NCI-H446 (cell line): ENCODE measurements at regions not wholly inside any gene's neighbourhood (a gene's known extent, or its start where the extent isn't known, plus 50 kb on each side); places are given as distances from the start of the nearest gene placed in this dataset.
"Not testable (repeated sequence)": the region's sequence is repeated elsewhere in the genome, so short reads cannot be mapped to it uniquely, and the experiment has no call there.

Source experiments
- DNase-seq, 2 experiments: peaks; one replicate each; lab custom pipeline; 2025; lab: John Stamatoyannopoulos, UW

DNA sequence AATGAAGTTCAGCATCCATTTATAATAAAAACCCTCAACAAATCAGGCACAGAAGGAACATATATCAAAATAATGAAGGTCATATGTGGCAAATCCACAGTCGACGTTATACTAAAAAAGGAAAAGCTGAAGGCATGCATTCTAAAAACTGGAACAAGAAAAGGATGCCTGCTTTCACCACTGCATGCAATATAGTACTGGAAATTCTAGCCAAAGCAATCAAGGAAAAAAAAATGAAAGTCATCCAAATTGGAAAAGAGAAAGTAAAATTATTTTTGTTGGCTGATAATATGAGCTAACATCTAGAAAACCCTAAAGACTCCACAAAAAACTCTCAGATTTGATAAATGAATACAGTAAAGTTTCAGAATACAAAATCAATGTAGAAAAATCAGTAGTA, 1123.2 kb downstream of the TBL1XR1 start:
- DNase-seq = no peak

DNA sequence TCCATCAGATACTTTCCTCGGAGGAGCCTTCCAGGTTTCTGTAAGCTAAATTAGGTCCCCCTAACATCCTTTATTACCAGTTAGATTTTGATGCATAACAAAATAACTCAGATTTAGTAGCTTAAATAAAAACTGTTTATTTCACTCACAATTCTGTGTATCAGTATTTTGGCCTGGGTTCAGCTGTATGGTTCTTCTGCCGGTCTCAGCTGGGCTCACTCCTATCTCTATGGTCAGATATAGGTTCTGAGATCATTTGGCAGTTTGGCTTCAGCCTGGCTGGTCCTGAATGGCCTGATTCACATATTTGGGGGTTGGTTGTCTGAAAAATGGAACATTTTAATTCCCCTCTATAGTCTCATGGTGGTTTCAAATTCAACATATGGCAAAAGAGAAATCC, 1125.3 kb downstream of the TBL1XR1 start:
- DNase-seq = no peak

DNA sequence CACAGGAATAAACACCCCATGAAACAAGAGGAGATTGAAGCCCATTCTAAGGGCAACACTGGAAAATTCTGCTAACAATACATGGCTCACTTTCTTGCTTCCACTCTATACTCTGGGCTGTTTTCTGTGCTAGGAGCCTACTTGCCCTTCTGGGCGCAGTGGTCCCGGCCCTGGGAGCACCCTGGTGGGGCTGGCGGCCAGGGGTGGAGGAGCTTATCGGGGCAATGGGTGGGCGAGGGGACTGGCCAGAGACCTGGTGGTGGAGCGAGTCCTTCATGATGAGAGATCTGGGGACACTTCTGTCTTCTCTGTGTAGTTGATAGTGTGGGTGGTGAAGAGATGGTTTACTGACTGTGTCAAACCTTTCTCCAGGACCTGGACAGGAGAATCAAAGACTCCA, 1128.5 kb downstream of the TBL1XR1 start:
- no peak for DNase-seq

DNA sequence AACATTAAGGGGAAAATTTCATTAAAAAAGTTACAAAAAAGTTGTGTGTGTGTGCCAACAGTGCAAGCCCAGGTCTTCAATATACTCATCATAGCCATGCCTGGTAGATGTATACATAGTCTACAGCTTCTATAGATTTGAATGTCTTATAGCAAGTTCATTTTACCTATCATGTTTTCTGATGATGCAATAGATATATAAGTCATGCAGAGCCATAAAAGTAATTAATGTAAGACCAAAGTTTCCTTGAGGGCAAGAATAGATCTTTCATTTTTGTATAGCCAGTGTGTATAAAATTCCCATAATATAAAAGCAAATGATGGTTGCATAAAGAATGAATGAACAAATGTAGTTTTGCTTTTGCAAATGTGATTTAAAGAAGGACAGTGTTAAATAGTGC, 1138.4 kb downstream of the TBL1XR1 start:
- DNase-seq = no peak

DNA sequence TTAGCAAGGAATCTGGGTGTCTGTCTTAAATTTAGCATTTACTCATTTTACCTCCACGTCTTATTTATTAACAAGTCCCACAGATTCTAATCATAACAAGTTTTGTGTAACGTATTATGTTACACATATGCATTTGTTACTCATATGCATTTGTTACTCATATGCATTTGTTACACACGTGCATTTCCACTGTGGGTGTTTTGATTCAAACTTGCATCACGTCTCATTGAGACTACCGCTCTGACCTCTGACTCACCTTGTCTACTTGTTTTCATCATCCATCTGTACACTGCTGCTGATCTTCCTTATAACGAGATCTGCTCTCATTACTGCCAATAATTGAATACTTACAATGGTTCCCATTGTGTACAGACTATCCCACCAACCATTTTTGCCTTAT, 1141.4 kb downstream of the TBL1XR1 start:
- no peak for DNase-seq

DNA sequence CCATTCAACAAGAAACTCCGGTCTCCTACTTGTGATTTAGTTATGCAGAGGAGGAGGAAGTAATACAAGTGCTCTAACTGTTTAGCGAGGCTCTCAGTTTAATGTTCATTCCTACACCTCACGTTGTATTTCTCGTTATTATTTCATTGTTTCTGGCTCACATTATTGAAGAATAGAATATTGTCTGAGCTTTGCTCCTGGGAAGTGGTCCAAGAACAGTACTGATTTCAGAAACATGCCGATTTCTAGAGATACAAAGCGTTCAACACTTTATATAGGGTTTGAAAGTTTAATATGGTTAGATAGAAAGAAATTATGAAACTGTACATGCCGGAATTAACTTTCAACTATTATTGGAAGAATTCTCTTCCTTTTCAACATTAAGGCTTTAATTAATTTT, 1145.5 kb downstream of the TBL1XR1 start:
- DNase-seq = no peak

DNA sequence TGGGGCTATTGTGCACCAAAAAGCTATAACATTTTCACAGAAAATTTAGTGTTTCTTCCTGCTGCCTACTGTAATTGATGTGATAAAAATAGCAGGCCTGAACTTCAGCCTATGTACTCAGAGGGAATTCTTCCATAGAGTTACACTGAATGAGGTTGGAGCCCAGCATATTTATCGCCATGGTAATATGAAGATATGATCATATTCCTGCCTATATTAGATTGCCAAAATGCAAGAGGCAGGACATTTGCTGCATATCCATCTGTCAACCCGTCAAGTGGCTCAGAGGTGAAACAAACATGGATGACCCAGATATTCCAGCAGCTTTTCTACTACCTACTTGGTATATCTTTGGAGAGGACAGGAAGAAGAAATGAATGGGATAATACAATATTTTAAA, 1150.6 kb downstream of the TBL1XR1 start:
- DNase-seq = peak in 1 of 2 experiments; percentile 37

DNA sequence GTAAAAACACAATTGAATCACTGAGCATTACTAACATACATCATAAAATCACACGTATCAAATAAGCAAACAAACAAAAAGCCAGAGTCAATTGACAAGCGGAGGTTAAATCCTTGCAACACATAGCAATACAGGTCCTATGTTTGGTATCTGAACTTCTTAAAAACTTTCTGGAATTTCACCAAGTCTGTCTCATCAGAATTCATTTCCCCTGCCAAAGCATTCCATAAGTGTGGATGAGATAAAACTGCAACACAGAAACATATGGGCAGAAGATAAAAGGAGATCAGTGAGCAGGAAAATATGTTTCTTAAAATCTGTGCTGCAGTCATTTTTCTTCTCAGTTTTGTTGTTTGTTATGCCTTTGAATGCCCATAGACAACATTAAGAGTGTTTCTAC, 1155.5 kb downstream of the TBL1XR1 start:
- DNase-seq = peak in 1 of 2 experiments; percentile 13

DNA sequence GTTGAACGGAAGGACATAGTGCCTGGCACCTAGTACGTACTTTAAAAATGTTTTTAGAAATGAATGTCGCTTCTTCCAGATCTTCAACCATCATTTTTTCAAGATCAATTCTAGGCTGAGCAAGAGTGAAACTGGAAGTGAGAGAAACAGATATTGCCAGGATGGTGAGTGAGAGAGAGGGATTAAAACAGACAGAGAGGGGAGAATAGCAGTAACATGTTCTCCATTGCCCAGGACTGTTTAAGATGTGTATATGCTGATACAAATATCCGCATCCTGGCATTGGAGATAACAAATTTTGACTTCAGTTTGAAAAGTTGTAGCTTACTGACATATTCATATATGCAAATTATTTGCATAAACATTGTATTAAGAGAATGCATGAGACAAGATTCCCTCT, 1156.1 kb downstream of the TBL1XR1 start:
- DNase-seq = no peak

DNA sequence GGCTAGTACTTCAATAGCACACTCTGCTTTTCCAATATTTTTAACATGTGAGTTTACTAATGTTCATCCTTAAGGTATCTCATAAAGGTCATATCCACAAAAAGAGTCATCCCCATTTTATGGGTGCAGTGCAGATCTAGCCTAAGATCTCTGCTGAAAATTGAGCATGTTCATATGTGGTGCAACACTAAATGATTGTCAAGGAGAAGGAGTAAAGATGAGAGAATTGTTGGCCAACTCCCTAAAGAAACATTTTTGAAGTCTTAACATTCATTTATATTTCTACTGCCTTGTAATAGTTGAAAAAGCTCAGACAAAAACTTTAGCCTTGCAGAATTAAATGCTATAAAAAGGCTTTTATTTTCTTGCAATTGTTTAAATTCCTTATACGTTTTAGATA, 1159.6 kb downstream of the TBL1XR1 start:
- DNase-seq = no peak

DNA sequence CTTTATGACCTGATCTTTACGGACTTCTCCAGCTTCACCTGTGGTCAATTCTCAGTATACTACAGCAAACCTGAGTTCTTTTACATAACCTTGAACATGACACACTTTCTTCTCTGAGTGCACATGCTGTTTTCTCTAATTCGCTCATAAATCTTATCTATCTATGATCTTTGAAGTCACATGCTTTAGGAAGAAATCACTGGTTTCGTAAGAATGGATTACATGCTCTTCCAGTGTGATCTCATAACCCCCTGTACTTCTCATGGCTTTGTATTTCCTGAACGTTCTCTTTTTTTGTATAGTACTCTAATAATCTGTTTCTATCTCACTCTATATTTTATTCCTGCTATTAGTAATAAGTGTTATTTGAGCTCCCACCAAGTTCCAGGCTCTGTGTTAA, 1165.2 kb downstream of the TBL1XR1 start:
- DNase-seq = no peak

DNA sequence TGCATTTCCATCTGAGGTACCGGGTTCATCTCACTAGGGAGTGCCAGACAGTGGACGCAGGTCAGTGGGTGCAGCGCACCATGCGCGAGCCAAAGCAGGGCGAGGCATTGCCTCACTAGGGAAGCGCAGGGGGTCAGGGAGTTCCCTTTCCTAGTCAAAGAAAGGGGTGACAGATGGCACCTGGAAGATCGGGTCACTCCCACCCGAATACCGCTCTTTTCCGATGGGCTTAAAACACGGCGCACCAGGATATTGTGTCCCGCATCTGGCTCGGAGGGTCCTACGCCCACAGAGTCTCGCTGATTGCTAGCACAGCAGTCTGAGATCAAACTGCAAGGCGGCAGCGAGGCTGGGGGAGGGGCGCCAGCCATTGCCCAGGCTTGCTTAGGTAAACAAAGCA, 1157.1 kb downstream of the NAALADL2 start:
- DNase-seq = not testable (repeated sequence)

DNA sequence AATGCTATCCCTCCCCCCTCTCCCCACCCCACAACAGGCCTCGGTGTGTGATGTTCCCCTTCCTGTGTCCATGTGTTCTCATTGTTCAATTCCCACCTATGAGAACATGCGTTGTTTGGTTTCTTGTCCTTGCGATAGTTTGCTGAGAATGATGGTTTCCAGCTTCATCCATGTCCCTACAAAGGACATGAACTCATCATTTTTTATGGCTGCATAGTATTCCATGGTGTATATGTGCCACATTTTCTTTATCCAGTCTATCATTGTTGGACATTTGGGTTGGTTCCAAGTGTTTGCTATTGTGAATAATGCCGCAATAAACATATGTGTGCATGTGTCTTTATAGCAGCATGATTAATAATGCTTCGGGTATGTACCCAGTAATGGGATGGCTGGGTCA, 1156.1 kb downstream of the NAALADL2 start:
- not testable (repeated sequence) for DNase-seq

DNA sequence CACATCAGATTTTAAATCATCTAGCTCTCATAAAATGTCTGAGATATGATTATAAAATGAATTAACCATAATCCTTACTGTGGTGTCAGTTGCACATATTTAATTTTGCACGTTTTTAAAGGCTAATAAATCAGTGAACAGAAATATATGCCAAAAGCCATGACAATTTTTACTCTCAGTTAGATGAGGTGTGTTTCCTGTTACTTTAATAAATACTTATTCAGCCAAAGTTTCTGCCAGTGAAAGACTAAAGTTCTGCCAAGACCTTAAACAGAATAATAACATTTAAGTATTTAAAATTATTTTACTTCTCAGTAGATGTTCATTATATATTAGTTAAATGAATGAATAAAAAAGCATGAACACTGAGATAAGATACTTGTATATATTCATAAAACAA, 1150.1 kb downstream of the NAALADL2 start:
- DNase-seq = no peak

DNA sequence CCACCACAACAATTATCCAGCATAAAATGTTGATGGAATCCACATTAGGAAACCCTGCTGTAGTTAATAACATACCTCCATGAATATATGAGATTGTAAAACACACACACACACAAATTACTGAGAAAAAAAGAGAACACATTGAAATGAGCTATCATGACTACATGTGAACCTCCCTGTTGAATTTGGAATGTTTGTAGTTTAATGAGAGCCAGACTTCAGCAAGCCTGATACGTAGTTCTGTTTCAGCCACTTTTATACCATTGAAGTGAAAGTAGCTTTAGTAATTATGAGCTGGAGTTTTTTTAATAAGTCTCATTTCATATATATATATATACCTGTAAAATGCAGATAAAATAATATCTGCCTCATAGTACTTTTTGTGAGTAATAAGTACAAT, 1146.4 kb downstream of the NAALADL2 start:
- DNase-seq = no peak

DNA sequence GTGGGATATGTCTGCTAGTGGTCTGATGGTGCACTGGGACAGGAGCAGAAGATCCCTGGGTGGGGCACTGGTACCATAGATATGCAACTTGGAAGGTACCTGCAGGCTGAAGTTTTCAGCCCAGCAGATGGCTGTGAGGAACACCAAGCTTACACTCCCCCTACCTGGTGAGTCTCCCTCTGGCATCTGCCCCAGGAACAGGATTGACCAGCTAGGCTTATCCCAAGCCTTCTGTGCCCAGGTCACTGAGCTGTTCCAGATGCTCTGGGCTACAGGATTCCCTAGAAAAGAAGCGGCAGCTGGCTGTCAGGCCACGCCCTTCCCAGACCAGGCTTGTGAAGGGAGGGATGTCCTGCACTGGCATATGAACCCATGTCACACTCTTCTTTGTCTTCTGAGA, 1130.0 kb downstream of the NAALADL2 start:
- DNase-seq = no peak

DNA sequence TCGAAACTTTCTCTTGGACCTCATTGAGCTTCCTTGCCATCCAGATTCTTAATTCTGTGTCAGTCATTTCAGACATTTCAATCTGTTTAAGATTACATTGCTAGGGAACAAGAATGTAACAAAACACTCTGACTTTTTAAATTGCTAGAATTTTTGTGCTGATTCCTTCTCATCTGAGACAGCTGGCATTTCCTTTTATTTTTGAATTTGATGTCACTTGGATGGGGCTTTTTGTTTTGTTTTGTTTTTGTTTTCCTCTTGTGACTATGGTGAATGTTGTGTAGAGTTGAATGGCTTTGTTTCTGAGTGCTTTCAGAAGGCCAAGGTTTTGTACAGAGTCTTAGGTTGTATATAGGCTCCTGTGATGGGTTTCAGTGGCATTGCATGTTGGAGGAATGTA, 1129.3 kb downstream of the NAALADL2 start:
- DNase-seq = no peak

DNA sequence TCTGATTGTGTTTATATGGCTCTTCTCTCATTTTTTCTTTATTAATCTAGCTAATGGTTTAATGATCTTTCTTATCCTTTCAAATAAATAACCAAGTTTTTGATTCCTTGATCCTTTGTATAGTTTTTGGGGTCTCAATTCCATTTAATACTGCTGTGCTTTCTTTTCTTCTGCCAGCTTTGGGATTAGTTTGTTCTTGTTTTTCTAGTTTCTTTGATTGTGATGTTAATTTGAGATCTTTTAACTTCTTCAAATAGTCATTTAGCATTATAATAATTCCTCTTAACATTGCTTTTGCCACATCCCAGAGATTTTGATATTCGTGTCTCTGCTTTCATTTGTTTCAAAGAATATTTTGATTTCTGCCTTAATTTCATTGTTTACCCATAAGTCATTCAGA, 1126.6 kb downstream of the NAALADL2 start:
- DNase-seq = no peak

DNA sequence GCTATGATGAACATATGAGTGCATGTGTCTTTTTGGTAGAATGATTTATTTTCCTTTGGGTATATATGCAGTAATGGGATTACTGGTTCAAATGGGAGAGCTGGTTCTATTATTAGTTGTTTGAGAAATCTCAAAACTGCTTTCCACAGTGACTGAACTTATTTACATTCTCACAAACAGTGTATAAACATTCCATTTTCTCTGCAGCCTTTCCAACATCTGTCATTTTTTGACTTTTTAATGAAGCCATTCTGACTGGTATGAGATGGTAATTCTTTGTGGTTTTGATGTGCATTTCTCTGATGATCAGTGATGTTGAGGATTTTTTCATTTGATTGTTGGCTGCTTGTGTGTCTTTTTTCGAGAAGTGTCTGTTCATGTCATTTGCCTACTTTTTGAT, 1124.2 kb downstream of the NAALADL2 start:
- no peak for DNase-seq

DNA sequence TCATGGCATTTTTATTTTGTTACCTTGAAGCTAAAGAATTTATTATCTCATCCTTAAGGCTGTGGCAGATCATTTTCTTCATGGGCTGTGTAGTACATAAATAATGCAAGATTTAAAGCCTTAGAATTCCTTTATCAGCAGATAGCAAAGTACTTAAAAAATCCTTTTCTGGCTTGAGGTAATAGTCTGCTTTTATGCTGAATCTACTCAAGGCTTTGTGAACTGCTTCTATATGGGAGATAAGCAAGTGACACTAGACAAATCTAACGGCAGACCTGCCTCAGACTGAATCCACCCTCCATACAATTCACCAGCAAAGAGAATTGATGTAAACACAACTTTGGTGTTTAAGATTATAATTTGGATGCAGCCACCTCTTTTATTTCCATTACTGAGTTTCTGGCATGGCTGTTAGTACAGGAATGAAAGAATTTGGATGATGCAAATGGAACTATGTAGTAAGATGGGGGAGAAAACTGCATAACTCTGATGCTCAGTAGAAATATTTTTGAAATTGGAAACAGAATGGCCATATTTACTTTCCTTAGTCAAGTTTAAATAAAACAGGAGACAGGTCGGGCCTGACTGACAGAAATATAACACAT, 1121.5 kb downstream of the NAALADL2 start:
- DNase-seq = no peak

DNA sequence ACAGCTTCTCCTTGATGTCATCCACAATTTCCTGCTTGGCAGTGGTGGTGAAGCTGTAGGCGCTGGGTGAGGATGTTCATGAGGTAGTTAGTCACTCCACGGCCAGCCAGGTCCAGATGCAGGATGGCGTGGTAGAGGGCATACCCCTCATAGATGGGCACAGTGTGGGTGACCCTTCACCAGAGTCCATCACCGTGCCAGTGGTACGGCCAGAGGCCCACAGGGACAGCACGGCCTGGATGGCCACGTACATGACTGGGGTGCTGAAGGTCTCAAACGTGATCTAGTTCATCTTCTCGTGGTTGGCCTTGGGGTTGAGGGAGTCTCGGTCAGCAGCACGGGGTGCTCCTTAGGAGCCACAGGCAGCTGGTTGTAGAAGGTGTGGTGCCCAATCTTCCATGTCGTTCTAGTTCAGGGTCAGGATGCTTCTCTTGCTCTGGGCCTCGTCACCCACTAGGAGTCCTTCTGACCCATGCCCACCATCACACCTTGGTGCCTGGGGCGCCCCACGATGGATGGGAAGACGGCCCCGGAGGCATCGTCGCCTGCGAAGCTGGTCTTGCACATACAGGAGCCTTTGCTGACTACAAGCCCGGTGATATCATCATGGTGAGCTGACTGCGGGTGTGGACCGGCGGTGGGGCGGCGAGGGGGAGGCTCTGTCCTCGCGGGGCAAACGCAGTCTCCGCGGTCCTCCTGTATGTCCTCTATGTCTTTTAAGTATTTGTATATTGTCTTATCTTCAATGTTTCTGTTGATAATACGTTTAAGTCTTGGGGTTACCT, 1119.0 kb downstream of the NAALADL2 start:
- no peak for DNase-seq

DNA sequence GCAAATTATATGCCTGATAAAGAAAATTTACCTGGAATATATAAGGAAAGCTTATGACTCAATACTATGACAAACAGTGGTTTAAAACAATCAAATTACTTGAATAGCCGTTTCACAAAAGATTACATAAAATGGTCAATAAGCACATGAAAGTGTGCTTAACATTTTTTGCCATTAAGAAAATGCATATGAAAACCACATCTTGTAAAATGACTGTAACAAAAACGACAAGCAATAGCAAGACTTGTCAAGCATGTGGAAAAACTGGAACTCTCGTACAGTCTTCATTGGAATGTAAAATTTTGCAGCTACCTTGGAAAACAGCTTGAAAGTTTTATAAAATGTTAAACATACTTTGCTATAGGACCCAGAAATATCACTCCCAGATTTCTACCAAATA, 1110.3 kb downstream of the NAALADL2 start:
- no peak for DNase-seq

DNA sequence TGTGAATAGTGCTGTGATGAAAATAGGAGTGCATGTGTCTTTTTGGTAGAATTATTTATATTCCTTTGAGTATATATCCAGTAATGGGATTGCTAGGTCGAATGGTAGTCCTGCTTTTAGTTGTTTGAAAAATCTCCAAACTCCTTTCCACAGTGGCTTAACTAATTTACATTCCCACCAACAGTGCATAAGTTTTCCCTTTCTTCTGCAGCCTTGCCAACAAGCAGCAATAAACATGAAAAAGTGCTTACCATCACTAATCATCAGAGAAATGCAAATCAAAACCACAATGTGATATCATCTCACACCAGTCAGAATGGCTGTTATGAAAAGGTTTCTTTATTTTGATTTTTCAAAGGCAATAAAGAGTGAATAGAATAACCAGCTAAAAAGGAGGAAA, 1105.9 kb downstream of the NAALADL2 start:
- DNase-seq = no peak

DNA sequence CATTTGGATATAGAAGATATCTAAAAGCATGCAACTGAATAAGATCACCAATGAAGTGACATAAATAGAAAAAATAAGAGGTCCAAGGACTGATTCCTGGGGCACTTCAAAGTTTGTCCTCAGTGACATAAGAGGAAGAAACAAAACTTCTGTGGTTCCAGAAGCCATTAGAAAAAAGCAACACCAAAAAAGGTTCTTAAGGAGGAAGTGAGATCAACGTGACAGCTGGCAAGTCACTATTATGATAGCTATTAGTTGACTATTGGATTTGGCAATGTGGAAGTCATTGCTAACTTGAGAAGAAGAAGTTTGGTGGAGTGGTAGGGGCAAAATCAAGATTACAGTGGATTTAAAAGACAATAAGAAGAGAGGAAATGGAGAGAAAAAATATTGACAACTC, 1098.3 kb downstream of the NAALADL2 start:
- no peak for DNase-seq
